ENCODE measurements at regions not wholly inside any gene's neighbourhood (a gene's known extent, or its start where the extent isn't known, plus 50 kb on each side); places are given as distances from the start of the nearest gene placed in this dataset.

DNA sequence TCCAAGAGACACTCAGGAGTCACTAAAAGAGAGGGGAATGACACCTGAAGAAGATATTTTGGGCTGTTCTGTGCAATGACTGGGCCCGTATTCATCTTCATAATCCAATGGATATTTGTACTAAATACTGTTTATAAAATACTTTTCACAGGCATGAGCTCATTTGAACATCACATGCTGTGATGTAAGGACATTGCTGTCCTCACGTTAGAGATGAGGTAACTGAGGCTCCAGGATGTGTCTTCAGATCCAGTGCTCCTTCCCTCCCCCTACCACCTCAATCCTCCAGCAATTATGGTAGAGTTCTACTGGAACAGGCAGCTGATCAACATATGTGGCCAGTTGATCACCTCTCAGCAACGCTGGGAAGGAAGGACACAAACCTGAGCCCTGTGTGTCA is 139.4 kb upstream of the OSMR start:
- H2AFZ ChIP-seq (ENCODE audit: low read length, unreplicated experiment): no peak overlapping the region
- no peaks in the 10 kb centered on the region for H3K36me3 ChIP-seq (ENCODE audit: insufficient read depth, low read length)
- no peaks in the 10 kb centered on the region for H3K27me3 ChIP-seq (ENCODE audit: insufficient read depth, low read length)
- no peaks in the 10 kb centered on the region for H3K4me1 ChIP-seq (ENCODE audit: control insufficient read depth, insufficient read depth, low read length, unreplicated experiment)
- H3K27ac ChIP-seq (ENCODE audit: low read depth, low read length): no peak overlapping the region
- no peaks in the 10 kb centered on the region for H3K79me2 ChIP-seq (ENCODE audit: control insufficient read depth, insufficient read depth, low read length, unreplicated experiment)
- H3K4me3 ChIP-seq (ENCODE audit: low read depth, low read length): no peak overlapping the region

DNA sequence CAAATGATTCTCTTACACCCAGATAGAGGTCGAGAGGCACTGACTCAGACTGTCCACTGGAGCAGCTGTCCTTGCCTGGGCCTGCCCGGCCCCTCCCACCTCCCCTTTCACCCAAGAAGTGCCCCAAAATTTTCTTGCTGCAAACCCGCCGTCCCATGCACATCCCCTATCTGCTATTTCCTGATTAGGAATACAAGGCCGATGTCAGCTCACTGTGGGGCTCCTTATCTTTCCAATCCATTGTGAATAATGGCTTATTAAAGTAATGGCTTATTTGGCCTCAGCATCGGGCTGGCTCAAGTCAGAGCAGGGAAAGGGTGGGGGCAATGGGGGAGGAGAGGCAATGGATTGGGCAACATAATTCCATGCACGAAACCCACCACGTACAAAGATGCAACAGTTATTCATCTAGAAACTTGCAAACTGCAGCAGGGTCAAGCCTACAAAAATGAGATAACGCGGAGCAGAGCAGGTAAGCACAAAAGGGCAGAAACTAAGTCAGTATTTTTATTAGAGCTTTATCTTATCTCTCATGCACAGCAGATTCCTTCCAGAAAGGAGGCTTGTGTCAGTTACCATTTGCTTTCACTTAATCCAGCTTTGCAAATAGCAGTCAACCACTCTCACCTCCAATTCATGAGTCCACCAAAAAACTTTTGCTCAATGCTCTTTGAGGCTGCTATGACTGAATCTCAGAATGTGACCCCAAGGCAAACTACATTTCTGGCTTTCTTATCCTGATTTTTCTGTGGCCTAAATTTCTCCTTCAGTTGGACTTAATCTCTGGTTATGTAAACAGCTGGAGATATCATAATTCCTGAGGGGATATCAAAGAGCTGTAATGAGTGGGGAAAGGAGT is 138.2 kb upstream of the OSMR start:
- H3K27me3 ChIP-seq (ENCODE audit: insufficient read depth, low read length): no peaks in the 10 kb centered on the region

DNA sequence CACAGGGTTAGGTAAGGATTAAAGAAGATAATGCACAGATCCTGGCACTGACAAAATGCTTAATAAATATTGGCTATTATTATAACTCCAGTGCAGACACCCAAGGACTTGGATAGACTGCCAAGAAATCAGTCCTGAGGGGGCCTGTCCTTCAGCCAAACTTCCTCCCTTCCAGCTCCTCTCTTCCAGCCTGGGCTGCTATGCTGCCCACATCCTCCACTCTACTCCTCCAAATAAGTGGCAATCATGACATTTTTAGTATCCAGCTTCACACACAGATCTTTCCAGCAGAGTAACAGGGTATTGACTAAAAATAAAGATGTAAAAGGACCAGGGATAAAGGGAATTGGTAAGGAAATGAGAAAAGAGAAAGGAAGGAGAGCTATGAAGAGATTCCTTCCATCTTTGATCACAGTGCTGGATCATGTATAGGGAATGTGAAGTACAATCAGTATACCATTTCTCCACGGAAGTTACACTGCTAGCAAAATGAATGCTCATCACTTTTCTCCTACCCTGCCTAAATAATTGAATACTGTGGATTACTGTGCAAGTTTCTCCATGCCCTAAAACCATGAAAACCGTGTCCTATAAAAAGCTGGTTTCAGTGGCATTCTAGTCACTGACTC is 136.0 kb upstream of the OSMR start:
- Histone ChIP-seq H2AFZ (ENCODE audit: low read length, unreplicated experiment) (no peak overlapping the region), H3K79me2 (ENCODE audit: control insufficient read depth, insufficient read depth, low read length, unreplicated experiment) (no peaks in the 10 kb centered on the region), H3K27me3 (ENCODE audit: insufficient read depth, low read length) (no peaks in the 10 kb centered on the region), H3K4me1 (ENCODE audit: control insufficient read depth, insufficient read depth, low read length, unreplicated experiment) (no peaks in the 10 kb centered on the region), H3K4me3 (ENCODE audit: low read depth, low read length) (no peak overlapping the region), H3K27ac (ENCODE audit: low read depth, low read length) (no peak overlapping the region), H3K36me3 (ENCODE audit: insufficient read depth, low read length) (no peaks in the 10 kb centered on the region)

More for the DNA sequence above, 138.2 kb upstream of the OSMR start:
- Histone ChIP-seq H3K4me3 (ENCODE audit: low read depth, low read length) (no peak overlapping the region), H3K27ac (ENCODE audit: low read depth, low read length) (no peak overlapping the region), H3K4me1 (ENCODE audit: control insufficient read depth, insufficient read depth, low read length, unreplicated experiment) (no peaks in the 10 kb centered on the region), H3K36me3 (ENCODE audit: insufficient read depth, low read length) (no peaks in the 10 kb centered on the region), H3K79me2 (ENCODE audit: control insufficient read depth, insufficient read depth, low read length, unreplicated experiment) (no peaks in the 10 kb centered on the region), H2AFZ (ENCODE audit: low read length, unreplicated experiment) (no peak overlapping the region)

DNA sequence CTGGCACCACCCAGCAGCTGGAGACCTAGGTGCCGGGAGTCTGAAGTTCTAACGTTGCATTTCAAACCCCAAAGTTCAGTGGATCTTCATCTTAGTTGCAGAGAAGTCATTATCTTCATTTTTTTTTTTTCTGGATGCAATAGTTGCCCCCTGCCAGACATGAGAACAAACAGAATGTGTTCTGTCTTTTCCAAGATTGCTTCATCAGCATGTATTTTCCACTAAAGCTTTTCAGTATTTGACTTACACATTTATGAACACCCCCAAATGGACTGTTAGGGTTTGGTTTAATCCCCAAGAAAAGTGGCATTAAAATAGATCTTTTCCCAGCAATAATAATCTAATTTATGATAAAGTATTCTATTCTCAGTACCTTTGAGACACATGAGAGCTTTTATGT is 135.2 kb upstream of the OSMR start:
- Histone ChIP-seq H3K4me1 (ENCODE audit: control insufficient read depth, insufficient read depth, low read length, unreplicated experiment) (no peaks in the 10 kb centered on the region), H3K79me2 (ENCODE audit: control insufficient read depth, insufficient read depth, low read length, unreplicated experiment) (no peaks in the 10 kb centered on the region), H2AFZ (ENCODE audit: low read length, unreplicated experiment) (no peak overlapping the region), H3K27me3 (ENCODE audit: insufficient read depth, low read length) (no peaks in the 10 kb centered on the region), H3K27ac (ENCODE audit: low read depth, low read length) (no peak overlapping the region), H3K4me3 (ENCODE audit: low read depth, low read length) (no peak overlapping the region), H3K36me3 (ENCODE audit: insufficient read depth, low read length) (no peaks in the 10 kb centered on the region)

DNA sequence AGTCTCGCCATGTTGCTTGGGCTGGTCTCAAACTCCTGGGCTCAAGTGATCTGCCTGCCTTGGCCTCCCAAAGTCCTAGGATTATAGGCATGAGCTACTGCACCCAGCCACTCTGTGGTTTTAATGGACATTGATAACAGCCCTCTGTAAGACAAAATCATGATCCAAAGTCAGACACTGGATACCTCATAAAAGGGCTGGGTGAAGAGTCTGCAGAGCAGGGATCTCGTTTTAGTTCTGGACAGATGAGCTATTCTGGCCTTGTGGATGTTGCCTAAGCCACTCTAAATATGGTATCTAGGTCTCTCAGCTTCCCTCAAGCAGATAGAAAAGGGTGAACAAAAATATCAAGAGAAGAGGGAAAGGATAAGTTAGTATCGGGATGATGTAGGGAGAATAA is 133.4 kb upstream of the OSMR start:
- H3K27ac ChIP-seq (ENCODE audit: low read depth, low read length): no peak overlapping the region
- no peaks in the 10 kb centered on the region for H3K79me2 ChIP-seq (ENCODE audit: control insufficient read depth, insufficient read depth, low read length, unreplicated experiment)
- no peaks in the 10 kb centered on the region for H3K4me1 ChIP-seq (ENCODE audit: control insufficient read depth, insufficient read depth, low read length, unreplicated experiment)
- no peak overlapping the region for H2AFZ ChIP-seq (ENCODE audit: low read length, unreplicated experiment)
- H3K4me3 ChIP-seq (ENCODE audit: low read depth, low read length): no peak overlapping the region
- H3K36me3 ChIP-seq (ENCODE audit: insufficient read depth, low read length): no peaks in the 10 kb centered on the region
- no peaks in the 10 kb centered on the region for H3K27me3 ChIP-seq (ENCODE audit: insufficient read depth, low read length)

DNA sequence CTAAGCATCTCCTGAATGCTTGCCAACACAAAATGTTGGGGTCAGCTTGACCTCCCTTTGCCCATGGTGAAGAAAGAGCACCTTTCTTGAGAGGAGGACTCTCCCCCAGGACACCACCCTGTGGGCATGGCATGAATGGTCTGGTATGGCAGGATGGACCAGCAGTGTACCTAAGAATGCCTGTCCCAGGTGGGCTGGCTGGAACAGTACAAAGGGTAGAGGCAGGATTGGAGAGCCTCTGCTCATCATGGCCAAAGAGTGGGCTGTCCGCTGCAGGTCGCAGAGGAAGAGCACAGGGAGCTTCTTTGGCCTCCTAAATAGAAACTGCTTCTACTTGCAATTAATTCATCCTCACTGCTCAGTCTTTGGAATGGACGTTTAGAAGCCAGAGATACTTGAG is 131.6 kb upstream of the OSMR start:
- Histone ChIP-seq H3K27me3 (ENCODE audit: insufficient read depth, low read length) (no peaks in the 10 kb centered on the region), H3K79me2 (ENCODE audit: control insufficient read depth, insufficient read depth, low read length, unreplicated experiment) (no peaks in the 10 kb centered on the region)

DNA sequence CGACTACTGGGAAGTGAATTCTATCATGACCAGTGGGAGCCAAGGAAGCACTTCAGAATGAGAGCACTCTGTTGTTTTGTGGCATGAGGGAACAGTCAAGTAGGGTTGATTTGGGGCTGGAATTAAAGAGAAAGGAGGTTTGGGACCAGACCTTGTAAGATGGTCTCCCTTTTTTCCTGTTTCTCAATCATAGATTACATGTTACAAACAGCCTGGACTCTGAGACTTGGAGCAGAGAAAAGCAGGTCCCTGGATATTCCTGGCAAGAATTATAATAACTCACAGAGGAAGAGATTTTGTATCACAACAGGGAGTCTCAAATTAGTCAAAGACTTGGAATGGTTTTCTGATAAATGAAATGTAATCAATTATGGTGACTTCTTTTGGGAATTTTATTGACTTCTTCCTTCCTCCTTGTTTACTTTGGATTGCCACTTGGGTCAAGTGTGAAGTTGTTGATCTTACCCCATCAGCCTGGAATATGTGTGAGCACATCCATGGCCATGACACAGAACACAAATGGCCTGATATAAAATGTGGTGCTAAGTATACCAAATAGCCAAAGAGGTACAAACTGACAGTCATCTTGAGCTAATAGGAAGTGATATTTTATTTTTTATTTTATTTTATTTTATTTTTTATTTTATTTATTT is 131.0 kb upstream of the OSMR start:
- Histone ChIP-seq H3K27ac (ENCODE audit: low read depth, low read length) (no peak overlapping the region), H3K36me3 (ENCODE audit: insufficient read depth, low read length) (no peaks in the 10 kb centered on the region), H3K4me3 (ENCODE audit: low read depth, low read length) (no peak overlapping the region), H3K27me3 (ENCODE audit: insufficient read depth, low read length) (no peaks in the 10 kb centered on the region), H3K4me1 (ENCODE audit: control insufficient read depth, insufficient read depth, low read length, unreplicated experiment) (no peaks in the 10 kb centered on the region), H3K79me2 (ENCODE audit: control insufficient read depth, insufficient read depth, low read length, unreplicated experiment) (no peaks in the 10 kb centered on the region), H2AFZ (ENCODE audit: low read length, unreplicated experiment) (no peak overlapping the region)

More for the DNA sequence above, 131.6 kb upstream of the OSMR start:
- H2AFZ ChIP-seq (ENCODE audit: low read length, unreplicated experiment): no peak overlapping the region
- H3K36me3 ChIP-seq (ENCODE audit: insufficient read depth, low read length): no peaks in the 10 kb centered on the region
- H3K4me3 ChIP-seq (ENCODE audit: low read depth, low read length): no peak overlapping the region
- no peaks in the 10 kb centered on the region for H3K4me1 ChIP-seq (ENCODE audit: control insufficient read depth, insufficient read depth, low read length, unreplicated experiment)
- no peak overlapping the region for H3K27ac ChIP-seq (ENCODE audit: low read depth, low read length)

DNA sequence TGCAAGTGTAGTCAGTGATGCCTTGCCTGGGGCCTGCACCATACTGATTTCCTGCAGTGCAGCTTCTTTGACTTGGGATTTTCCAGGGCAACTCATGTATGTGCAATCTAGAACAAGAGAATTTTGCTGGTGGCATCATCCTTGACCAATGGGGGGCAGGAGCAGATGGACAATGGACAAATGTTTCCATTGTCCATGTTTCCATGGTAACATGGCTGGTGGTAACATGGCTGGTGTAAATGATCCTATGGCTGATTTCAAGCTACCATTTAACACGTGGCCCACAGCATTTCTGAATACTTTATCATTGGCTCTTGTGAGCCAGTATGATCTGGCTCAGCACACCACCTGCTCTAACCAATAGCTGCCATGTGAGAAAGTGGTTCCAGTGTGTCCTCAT is 130.1 kb upstream of the OSMR start:
- H3K4me1 ChIP-seq (ENCODE audit: control insufficient read depth, insufficient read depth, low read length, unreplicated experiment): no peaks in the 10 kb centered on the region
- no peaks in the 10 kb centered on the region for H3K79me2 ChIP-seq (ENCODE audit: control insufficient read depth, insufficient read depth, low read length, unreplicated experiment)
- H3K27me3 ChIP-seq (ENCODE audit: insufficient read depth, low read length): no peaks in the 10 kb centered on the region
- no peak overlapping the region for H3K4me3 ChIP-seq (ENCODE audit: low read depth, low read length)
- no peaks in the 10 kb centered on the region for H3K36me3 ChIP-seq (ENCODE audit: insufficient read depth, low read length)
- H2AFZ ChIP-seq (ENCODE audit: low read length, unreplicated experiment): no peak overlapping the region
- no peak overlapping the region for H3K27ac ChIP-seq (ENCODE audit: low read depth, low read length)

DNA sequence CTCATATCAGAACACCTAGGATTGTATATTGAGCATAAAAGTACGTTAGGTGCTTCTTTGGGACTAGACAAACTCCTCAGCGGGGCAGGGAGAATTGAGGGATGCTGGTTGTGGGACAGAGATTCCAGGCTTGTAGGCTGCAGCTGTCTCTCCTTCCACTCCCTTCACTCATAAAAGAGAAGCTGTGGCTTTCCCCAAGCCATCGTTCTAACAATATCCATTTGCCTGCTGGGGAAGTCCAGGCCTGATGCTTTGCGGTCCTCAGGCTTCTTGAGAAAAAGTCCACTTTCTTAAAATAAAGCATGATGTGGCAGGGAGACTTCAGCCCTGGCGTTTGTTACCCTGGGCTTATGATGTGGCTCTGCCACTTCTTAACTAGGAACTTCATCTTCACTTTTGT is 129.3 kb upstream of the OSMR start:
- Histone ChIP-seq H2AFZ (ENCODE audit: low read length, unreplicated experiment) (no peak overlapping the region), H3K36me3 (ENCODE audit: insufficient read depth, low read length) (no peaks in the 10 kb centered on the region), H3K27ac (ENCODE audit: low read depth, low read length) (no peak overlapping the region), H3K79me2 (ENCODE audit: control insufficient read depth, insufficient read depth, low read length, unreplicated experiment) (no peaks in the 10 kb centered on the region), H3K4me3 (ENCODE audit: low read depth, low read length) (no peak overlapping the region), H3K27me3 (ENCODE audit: insufficient read depth, low read length) (no peaks in the 10 kb centered on the region), H3K4me1 (ENCODE audit: control insufficient read depth, insufficient read depth, low read length, unreplicated experiment) (no peaks in the 10 kb centered on the region)

DNA sequence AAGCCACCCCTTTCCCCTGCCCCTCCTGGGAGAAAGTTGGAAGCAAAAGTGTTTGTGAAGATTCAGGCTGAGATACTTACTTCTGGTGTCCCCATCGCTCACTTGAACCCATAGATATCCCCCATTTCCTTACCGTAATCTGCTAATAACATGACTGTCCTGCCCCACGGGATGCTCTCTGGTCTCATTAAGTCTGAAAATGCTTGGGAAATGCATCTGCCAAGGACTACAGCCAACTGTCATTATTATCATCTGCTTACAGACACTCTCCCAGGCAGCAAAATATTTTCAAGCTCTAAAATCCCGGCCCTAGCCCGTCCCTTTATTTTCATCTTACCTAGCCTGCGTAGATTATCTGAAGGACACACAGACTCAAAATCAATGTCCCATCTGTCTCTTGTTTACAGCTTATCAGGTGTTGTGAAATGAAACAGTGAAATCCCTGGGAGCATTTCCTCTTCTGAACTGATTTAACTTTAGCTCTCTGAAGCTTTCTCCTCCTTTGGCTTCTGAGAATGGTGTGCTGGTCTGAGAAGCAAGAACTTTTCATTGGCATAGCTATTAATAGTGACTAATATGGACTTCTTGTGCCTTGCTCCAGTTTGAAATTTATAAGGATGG is 126.9 kb upstream of the OSMR start:
- H2AFZ ChIP-seq (ENCODE audit: low read length, unreplicated experiment): no peak overlapping the region
- peaks cover 3% of the 10 kb centered on the region for H3K4me1 ChIP-seq (ENCODE audit: control insufficient read depth, insufficient read depth, low read length, unreplicated experiment)
- H3K79me2 ChIP-seq (ENCODE audit: control insufficient read depth, insufficient read depth, low read length, unreplicated experiment): no peaks in the 10 kb centered on the region
- H3K27me3 ChIP-seq (ENCODE audit: insufficient read depth, low read length): no peaks in the 10 kb centered on the region
- no peak overlapping the region for H3K4me3 ChIP-seq (ENCODE audit: low read depth, low read length)
- H3K27ac ChIP-seq (ENCODE audit: low read depth, low read length): no peak overlapping the region
- H3K36me3 ChIP-seq (ENCODE audit: insufficient read depth, low read length): no peaks in the 10 kb centered on the region
